HS-27A (cell line): ENCODE measurements at regions not wholly inside any gene's neighbourhood (a gene's known extent, or its start where the extent isn't known, plus 50 kb on each side); places are given as distances from the start of the nearest gene placed in this dataset.

Experiments used
- DNase-seq: peaks from one replicate; pipeline ENCODE4 v3.0.0-alpha.2; 2012; ENCODE audit warnings: low read depth, missing footprints

- DNase-seq = no peak
These were observed 242.0 kb upstream of the TANK start for GRCh38 chr2:160918258-160918657.

GRCh38 chr2:160918906-160919503 is 241.2 kb upstream of the TANK start:
- DNase-seq = no peak

- DNase-seq = no peak
These were observed 240.2 kb upstream of the TANK start for GRCh38 chr2:160920061-160920460.

DNA sequence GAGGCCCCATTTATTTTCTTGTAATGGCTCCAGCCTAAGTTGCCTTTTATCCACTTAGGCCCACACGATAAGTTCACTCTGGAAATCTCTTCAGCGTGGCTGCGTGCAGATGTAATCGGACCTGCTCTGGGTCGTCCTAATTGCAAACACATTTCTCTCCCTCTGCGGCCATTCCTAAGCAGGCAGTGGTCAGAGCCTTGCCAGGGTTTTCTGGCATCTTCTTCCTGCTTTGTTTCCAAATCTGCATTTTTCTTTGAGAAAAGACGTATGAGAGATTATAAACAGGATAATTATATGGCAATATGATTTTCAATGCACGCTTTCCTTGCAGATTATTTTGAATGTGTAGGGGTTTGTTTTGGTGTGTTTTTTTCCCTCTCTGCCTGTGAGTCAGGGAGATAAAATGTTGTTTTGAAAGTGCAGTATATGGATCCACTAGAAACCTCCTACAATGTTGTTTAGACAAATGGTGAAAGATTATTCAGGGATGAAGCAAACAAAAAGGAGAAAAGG is 239.4 kb upstream of the TANK start:
- no peak for DNase-seq

GRCh38 chr2:160921386-160921964 is 238.8 kb upstream of the TANK start:
- DNase-seq = no peak

DNA sequence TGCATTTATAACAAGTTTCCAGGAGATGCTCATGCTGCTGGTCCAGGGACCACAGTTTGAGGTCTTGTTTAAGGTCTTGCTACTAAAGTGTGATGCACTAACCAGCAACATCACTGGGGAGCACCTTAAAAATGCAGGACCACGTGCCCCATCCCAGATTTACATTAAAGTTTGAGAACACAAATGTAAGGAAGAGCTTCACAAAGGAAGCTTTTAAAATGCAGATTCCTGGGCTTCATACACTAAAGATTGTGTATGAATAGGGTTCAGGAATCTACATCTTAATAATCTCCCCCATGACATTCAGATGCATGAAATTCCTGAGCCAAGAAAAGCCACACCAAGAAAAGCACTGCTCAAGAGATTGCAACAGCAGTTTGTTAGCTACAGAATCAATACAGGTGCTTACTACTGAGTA is 235.3 kb upstream of the TANK start:
- DNase-seq = no peak

DNA sequence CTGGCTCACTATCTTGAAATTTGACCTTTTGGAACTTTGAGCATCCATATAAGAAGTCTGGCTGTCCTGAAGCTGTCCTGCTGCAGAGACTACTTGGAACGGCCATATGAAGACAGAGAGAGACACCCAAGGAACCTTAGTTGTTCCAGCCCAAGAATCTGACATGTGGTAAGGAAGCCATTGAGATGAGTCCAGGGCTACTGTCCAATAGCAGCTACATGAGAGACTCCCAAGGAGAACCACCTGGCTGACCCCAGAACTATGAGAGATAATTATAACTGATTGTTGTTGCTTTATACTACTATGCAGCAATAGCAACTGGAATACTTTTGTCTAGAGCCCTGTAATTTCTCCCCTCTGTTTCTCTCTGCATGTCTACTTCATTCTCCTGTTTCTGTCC is 234.3 kb upstream of the TANK start:
- no peak for DNase-seq

DNA sequence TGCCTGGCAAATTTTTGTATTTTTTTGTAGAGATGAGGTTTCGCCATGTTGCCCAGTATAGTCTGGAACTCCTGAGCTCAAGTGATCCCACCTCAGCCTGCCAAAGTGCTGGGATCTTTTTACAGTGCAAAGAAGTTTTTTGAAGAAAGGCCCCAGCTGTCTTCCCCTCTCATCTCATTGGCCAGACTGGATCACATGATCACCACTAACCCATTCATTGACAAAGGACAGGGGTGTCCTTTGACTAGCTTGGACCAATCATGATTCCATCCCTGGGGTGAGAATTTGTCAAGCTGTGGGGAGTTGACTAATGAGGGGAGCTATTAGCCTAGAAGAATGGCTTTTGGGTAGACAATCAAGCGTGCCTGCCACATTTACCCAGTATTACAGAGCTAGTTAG is 232.9 kb upstream of the TANK start:
- no peak for DNase-seq

- peak; percentile 24 for DNase-seq
These were observed 231.3 kb upstream of the TANK start for GRCh38 chr2:160928854-160929301.

DNA sequence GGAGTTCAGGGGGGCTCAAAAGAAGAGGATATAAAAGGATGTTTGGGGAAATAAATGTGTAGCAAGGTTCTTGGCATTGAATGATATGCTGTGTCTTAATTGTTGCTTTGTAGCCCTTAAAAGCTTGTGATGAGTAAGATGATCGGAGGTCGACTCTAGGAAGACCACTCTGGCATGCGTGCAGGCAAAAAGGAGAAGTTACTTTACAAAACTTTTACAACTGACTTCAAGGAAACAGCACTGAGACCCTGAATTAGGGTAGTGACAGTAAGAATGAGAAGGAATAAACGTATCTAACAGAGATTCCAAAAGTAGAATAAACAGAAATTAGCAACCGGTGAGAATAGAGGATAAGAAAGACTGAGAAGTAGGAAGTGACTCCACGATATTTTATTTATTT is 228.7 kb upstream of the TANK start:
- no peak for DNase-seq

DNA sequence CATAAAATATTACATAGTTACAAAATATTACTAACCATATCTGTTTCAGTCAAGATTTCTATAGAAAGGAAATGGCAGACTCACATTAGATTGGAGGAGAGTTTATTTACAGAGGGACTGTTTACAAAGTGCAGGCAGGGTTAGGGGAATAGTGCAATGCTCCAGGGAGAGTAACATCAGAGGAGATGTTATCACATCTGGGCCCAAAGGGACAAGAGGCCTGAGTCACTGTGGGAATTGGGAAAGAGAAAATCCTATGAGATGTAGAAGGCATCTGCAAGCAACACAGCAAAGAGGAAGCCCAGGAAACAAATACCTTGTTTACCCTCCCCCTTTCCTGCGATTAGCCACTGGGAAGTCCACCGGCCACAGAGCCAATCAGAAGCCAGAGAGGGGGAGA is 227.3 kb upstream of the TANK start:
- DNase-seq = no peak

DNA sequence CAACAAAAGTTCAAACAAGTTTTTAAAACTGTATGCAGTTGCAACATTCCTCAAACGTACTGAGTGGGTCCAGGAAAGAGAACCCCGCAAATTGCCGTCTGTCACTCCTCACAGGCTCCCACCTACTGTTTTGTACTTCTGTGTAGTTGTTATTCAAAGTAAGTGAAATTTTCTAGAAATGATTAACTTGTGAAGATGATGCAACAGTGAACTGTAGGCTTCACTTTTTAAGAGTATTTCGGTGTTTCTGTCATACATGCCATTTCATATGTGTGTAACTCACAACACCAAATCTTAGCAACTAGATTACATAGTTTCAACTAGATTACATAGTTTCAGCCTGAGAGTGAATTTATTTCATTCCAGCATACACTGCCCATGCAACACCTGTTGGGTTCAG is 226.0 kb upstream of the TANK start:
- no peak for DNase-seq

GRCh38 chr2:160934991-160935390 is 225.2 kb upstream of the TANK start:
- no peak for DNase-seq

DNA sequence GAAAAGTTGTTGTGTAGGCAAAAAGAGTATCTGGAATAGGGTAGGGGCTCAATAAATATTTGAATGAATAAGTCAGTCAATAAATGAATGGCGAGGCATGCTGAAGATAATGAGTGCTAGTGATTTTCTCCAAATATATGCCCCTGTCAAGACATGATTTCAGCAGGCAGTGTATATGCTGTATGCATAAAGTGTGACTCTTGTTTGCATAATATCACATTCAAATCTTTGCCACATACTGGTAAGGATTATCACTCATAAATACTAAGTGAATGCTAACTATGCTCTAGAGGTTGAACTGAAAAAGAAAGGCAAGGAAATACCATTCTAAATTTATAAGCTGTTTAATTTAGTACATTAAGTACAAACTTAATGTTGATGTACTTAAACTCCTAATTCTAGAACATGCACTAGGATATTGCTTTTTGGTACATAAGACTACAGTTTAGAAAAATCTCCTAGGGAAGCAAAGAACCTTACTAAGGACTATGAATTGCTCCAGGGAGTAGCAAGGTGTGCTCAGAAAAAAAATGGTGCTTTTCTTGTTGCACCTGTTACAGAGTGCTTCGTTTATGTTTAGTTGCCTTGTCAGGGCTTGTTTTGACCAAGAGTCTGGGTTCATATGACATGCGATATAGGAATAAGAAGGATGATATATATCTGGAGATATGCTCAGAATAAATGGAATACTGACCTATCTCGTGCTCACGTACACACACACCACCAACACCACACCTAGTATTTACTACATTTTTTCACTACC is 224.0 kb upstream of the TANK start:
- no peak for DNase-seq

- no peak for DNase-seq
These were observed 220.0 kb upstream of the TANK start for GRCh38 chr2:160940271-160940670.

- DNase-seq = no peak
These were observed 219.5 kb upstream of the TANK start for GRCh38 chr2:160940699-160941098.

GRCh38 chr2:160941290-160941846 is 218.9 kb upstream of the TANK start:
- DNase-seq = no peak

DNA sequence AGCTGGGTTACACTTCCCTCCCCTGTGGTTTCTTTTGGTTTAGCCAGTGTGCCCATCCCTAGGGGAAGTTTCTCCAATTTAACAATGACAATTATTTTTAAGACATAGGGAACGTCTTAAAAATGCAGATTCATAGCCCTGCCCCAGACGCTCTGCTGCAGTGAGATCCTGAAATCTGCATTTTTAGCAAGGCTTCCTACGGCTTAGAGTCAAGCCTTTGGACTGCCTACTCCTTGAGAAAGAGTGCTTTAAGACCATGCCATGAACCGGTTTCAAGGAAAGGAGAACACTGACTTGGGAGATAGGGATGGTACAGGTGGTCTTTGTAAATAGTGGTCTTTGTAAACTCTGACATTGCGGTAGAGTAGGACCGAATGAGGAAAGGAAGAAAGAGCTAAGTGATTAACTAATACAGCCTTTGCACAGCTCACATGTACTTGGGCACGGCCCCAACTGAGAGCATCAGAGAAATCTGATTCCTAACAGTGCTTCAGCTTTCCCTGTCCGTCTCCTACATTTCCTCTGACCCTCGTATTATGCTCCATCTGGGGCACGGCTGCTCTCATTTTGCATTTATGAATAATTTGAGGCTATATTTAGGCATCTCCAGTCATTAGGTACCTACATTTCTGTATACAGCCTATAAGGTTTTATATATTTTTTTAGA is 217.6 kb upstream of the TANK start:
- no peak for DNase-seq

- DNase-seq = no peak
These were observed 216.8 kb upstream of the TANK start for GRCh38 chr2:160943414-160943813.

- DNase-seq = no peak
These were observed 207.6 kb upstream of the TANK start for GRCh38 chr2:160952464-160953254.

- no peak for DNase-seq
These were observed 204.7 kb upstream of the TANK start for GRCh38 chr2:160955578-160955977.
